Small intestine (tissue), 7 donors: ENCODE measurements at regions not wholly inside any gene's neighbourhood (a gene's known extent, or its start where the extent isn't known, plus 50 kb on each side); places are given as distances from the start of the nearest gene placed in this dataset.

ENCODE experiments used
- DNase-seq, 2 donors: peaks; one replicate each; pipeline versions ENCODE4 v3.0.0 to v3.0.0-alpha.2; 2013
- FAIRE-seq: peaks from 2 replicates; lab custom pipeline; 2012; peaks lifted over from hg19 to GRCh38; lab: Jason Lieb, UNC
- H3K27ac ChIP-seq, 3 donors: one replicate each; pipeline ENCODE4 v1.5.1; 2013; ENCODE audit warnings: low read length in 2 of 3, mild to moderate bottlenecking in 2 of 3, control low read depth in 1 of 3, inconsistent platforms in 1 of 3, low read depth in 1 of 3, moderate library complexity in 1 of 3
- H3K27me3 ChIP-seq, 3 donors: one replicate each; pipeline ENCODE4 v1.6.1; 2013; ENCODE audit warnings: low read length in 3 of 3, inconsistent platforms in 1 of 3; ENCODE audit not compliant: control insufficient read depth in 3 of 3, insufficient read depth in 3 of 3
- H3K36me3 ChIP-seq, 3 donors: one replicate each; pipeline ENCODE4 v1.6.1; 2013; ENCODE audit warnings: low read length in 3 of 3, inconsistent platforms in 1 of 3, low read depth in 1 of 3, mild to moderate bottlenecking in 1 of 3, moderate library complexity in 1 of 3; ENCODE audit not compliant: control insufficient read depth in 3 of 3, insufficient read depth in 2 of 3
- H3K4me1 ChIP-seq, 3 donors: one replicate each; pipeline ENCODE4 v1.6.1; 2013; ENCODE audit warnings: low read length in 2 of 3, inconsistent platforms in 1 of 3, low read depth in 1 of 3, mild to moderate bottlenecking in 1 of 3, moderate library complexity in 1 of 3; ENCODE audit not compliant: control insufficient read depth in 3 of 3, insufficient read depth in 2 of 3
- H3K4me3 ChIP-seq, 3 donors: one replicate each; pipeline ENCODE4 v1.5.1; 2013; ENCODE audit warnings: low read length in 3 of 3, control low read depth in 1 of 3, inconsistent platforms in 1 of 3, low read depth in 1 of 3, mild to moderate bottlenecking in 1 of 3, moderate library complexity in 1 of 3
- H3K9me3 ChIP-seq, 2 donors: one replicate each; pipeline ENCODE4 v1.6.1; 2013; ENCODE audit warnings: low read depth in 1 of 2, low read length in 1 of 2; ENCODE audit not compliant: control insufficient read depth in 2 of 2, insufficient read depth in 1 of 2
- WGBS, 3 donors: extraction: QIAGEN DNeasy Blood & Tissue Kit; methylation state at CpG; one replicate each; pipeline ENCODE4 v1.1.7; 2013; 5-methylcytosine and 5-hydroxymethylcytosine counted together
- donor health status: healthy with polysubstance abuse.
- donor health status: control.
- donor health status: control.
- donor health status: Bipolar disorder and iron deficiency.
- donor health status: healthy.

DNA sequence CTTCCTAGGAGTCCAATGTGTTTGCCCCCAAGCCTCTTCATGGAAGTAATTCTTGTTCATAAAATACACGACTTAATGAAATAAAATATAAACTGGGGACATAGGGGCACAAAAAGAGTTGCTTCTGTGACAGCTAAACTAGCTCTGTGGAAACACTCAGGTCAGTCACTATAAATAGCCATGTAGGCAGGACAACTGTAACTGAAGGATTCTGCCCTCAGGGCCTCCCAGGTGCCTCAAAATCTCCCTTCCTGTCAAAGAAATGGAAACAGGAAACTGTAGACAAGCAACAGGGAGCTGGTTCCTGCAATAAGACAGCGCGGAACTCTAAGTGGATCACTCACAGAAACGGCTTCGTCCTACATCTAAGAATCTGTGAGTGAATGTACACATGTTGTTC lies 178.1 kb upstream of the ZFHX3 start:
- no peak overlapping the region for H3K27ac ChIP-seq
- WGBS, 3 donors = 82 to 93% (median 87%) methylated on average over 5 of the region's 5 CpGs
- no peak overlapping the region for H3K4me3 ChIP-seq
- no peaks in the 10 kb centered on the region for H3K9me3 ChIP-seq
- H3K36me3 ChIP-seq = no peaks in the 10 kb centered on the region
- H3K27me3 ChIP-seq = no peaks in the 10 kb centered on the region
- FAIRE-seq = no peak
- DNase-seq = no peak
- H3K4me1 ChIP-seq = no peaks in the 10 kb centered on the region

DNA sequence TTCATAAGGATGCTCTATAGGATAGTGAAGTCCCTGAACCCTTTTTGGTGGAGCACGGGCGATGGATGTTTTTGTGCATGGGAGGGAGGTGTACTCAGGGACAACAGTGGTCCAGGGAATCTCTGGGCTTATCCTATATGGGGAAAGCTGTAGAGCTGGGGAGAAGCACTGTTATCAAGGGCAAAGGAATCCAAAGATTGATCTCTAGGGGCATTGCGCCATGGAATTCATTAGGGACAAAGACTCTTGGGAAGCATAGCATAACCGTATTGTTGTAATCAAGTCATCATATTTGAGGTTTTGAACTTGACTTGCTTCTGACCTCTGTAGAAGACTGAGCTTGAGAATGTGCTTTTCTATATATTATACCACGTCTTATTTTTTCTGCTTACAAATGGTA lies 172.9 kb upstream of the ZFHX3 start:
- no peak overlapping the region for H3K4me3 ChIP-seq
- H3K36me3 ChIP-seq = no peaks in the 10 kb centered on the region
- H3K4me1 ChIP-seq = no peaks in the 10 kb centered on the region
- FAIRE-seq (no peak), DNase-seq (no peak)
- WGBS, 3 donors = 84 to 88% (median 86%) methylated on average over 5 of the region's 5 CpGs
- no peak overlapping the region for H3K27ac ChIP-seq
- H3K9me3 ChIP-seq = peaks cover 0 to 4% of the 10 kb centered on the region in 2 donors
- H3K27me3 ChIP-seq = no peaks in the 10 kb centered on the region

DNA sequence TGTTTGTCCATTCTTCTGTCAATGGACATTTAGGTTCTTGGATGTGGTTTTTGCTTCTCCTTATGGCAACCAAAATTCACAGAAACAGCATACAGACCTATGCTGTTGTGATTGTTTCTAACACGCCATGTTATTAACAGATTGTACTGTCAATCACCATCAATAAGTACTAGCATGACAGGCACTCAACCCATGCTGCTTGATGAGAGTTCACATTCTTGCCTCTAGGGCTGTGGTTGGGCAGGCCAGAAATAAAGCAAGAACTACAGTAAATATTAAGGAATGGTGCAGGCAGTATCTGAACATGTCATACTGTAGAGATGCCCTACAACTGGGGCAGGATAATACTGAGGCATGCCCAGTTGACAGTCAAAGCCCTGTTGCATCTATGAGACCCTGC lies 171.2 kb upstream of the ZFHX3 start:
- H3K27ac ChIP-seq = no peak overlapping the region
- no peaks in the 10 kb centered on the region for H3K36me3 ChIP-seq
- no peak for FAIRE-seq
- H3K27me3 ChIP-seq = no peaks in the 10 kb centered on the region
- H3K9me3 ChIP-seq = peaks cover 0 to 6% of the 10 kb centered on the region in 2 donors
- 84 to 100% (median 97%) methylated on average over 1 of the region's 1 CpG for whole genome bisulfite sequencing, 3 donors
- no peaks in the 10 kb centered on the region for H3K4me1 ChIP-seq
- H3K4me3 ChIP-seq = no peak overlapping the region
- DNase-seq = no peak

DNA sequence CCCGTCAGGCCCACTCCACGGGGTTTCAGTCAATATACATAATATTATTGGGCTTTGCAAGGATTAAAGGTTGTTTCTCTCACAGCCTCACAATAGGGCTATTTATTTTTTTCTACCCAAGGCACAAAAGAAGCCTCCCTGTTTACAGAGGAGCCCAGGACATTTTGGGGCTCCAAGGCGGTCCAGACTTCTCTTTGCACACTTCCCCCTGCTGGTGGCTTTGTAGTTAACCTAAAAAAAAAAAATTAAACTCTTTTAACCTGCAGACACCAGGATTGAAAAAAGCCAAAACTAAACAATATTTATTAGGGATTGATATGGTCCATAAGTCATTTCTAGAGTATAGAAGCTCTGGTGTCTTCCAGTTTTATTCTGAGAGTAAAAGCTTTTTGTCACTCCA lies 169.7 kb upstream of the ZFHX3 start:
- 67 to 79% (median 78%) methylated on average over 3 of the region's 3 CpGs for WGBS, 3 donors
- H3K4me1 ChIP-seq = no peaks in the 10 kb centered on the region
- FAIRE-seq = no peak
- no peaks in the 10 kb centered on the region for H3K36me3 ChIP-seq
- no peak overlapping the region for H3K27ac ChIP-seq
- no peak for DNase-seq
- peaks cover 0 to 6% of the 10 kb centered on the region in 2 donors for H3K9me3 ChIP-seq
- H3K4me3 ChIP-seq = no peak overlapping the region
- H3K27me3 ChIP-seq = no peaks in the 10 kb centered on the region

DNA sequence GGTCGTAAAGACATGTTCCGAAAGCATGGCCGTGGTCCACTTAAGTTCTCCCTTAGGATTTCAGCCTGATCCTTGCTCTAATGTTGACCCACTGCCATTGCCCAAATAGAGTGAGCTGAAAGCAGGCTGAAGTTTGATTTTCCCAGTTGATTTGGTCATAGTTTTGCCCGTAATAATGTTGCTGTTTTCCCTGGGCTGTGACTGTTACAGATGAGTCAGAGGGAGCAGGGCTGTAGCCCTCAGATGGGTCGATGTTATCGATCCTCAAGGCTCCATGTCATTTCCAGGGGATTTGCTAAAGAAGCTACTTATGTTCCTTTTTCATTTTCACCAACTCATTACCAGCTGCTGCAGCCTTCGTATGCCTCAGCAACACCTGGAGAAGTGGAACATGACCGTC lies 169.0 kb upstream of the ZFHX3 start:
- no peak overlapping the region for H3K27ac ChIP-seq
- H3K9me3 ChIP-seq = peaks cover 0 to 6% of the 10 kb centered on the region in 2 donors
- no peak overlapping the region for H3K4me3 ChIP-seq
- H3K4me1 ChIP-seq = no peaks in the 10 kb centered on the region
- H3K36me3 ChIP-seq = no peaks in the 10 kb centered on the region
- FAIRE-seq (no peak), DNase-seq (no peak)
- no peaks in the 10 kb centered on the region for H3K27me3 ChIP-seq
- WGBS, 3 donors = 85 to 94% (median 88%) methylated on average over 8 of the region's 8 CpGs

DNA sequence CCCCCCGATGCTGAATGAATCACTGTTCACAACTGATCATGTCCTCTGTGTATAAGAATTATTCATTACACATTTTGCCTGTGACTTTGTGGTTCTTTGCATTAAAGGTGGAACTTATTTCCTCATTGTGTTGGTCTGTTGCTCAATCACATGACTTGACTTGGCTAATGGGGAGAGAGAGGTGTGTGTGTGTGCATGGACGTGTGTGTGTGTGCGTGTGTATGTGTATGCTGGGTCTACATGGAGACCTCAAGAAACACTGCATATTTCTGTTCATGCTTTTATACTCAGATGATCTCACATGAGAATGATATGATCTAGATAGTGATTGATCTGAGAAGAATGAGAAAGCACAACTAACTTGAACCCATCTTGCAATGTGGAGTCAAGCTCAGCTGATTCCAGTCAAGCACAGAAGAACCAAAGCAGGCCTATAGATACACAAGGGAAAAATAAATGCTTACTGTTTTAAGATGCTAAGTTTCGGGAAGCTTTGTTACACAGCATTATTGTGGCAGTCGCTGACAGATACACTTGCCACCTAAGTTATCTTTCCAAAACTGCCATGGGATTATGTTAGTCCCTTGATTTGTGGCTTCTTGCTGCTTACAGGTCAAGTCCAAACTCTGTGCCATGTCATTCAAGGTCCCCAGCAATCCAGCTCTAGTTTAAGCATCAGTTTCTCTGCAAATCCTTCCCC lies 167.9 kb upstream of the ZFHX3 start:
- Histone ChIP-seq H3K4me3 (no peak overlapping the region), H3K27me3 (no peaks in the 10 kb centered on the region), H3K9me3 (peaks cover 0 to 6% of the 10 kb centered on the region in 2 donors), H3K27ac (no peak overlapping the region), H3K36me3 (no peaks in the 10 kb centered on the region), H3K4me1 (no peaks in the 10 kb centered on the region)
- FAIRE-seq (no peak), DNase-seq (no peak)
- 87 to 97% (median 91%) methylated on average over 5 of the region's 5 CpGs for WGBS, 3 donors

DNA sequence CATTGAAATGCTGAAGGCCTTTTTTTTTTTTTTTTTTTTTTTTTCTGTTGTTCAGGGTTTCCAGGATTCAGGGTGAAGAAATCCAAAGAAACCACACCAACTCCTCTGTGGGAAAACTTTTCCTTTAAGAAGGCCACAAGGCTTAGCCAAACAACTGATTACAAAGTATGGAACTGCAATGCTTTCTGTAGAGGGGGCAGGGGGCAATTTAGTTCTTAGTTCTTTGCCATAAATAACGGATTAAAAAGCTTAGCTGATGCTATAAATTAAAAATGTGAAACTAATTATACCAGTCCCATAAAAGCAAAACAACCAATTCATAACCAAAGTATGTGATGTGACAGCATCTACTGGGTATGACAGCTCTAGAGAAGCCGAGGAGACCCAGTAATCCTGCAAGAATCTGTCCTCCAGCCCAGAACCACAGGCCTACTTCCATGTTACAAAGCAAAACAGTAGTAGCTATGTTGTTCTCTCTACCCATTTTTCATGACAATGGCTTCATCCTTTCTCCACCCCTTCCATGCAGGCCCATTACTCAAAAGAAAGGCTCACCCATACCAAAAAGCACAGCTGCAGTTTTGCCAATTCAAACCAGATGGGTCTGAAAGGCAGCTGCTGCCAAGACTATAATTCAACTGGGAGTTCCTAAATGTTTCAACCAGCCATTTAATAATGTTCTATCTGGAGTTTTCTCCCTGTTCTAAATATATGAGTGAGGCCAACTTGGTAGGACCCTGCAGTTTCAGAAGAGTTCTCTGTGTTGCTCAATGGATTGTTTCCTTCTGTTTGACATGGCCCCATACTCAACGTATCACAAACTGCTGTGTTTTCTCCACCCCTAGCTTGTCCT lies 167.1 kb upstream of the ZFHX3 start:
- Histone ChIP-seq H3K4me3 (no peak overlapping the region), H3K4me1 (no peaks in the 10 kb centered on the region), H3K36me3 (no peaks in the 10 kb centered on the region), H3K9me3 (peaks cover 0 to 6% of the 10 kb centered on the region in 2 donors), H3K27ac (no peak overlapping the region), H3K27me3 (no peaks in the 10 kb centered on the region)
- DNase-seq = no peak
- FAIRE-seq = no peak
- 74 to 91% (median 81%) methylated on average over 3 of the region's 3 CpGs for WGBS, 3 donors

DNA sequence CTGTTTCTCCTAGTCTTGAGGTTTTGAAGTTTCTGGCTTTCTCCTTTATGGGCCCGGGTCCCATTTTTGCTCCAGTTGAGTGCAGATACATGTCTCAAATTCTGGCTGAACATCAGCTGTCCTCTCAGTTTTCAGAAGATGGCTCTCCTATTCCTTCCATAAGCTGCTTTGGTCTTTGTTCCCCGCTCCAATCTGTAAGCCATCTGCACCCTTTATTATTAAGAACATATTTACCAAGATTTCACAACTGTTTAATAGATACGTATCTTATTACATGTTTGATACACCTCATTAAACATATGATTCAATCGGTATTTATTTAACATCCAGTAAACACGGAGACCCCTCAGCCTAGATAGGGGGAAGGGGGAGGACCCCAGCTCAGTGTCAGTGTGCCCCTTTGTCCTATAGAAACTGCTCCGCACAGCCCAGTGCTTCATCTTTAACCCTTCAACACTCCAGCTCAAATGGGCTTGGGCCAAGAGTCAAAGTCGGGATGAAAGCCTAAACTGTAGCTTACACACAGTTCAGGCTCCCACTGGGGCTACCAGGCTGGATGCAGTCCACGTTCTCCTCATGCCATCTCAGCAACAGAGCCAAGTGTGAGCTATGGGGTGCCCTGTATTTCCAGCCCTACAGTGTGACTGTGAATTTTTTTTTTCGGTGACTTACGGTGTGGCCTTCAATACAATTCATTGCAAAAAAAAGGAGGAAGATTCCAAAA lies 166.0 kb upstream of the ZFHX3 start:
- H3K27me3 ChIP-seq = no peaks in the 10 kb centered on the region
- FAIRE-seq (no peak), DNase-seq (no peak)
- peaks cover 0 to 9% of the 10 kb centered on the region in 2 donors for H3K9me3 ChIP-seq
- 74 to 83% (median 81%) methylated on average over 10 of the region's 10 CpGs for WGBS, 3 donors
- no peaks in the 10 kb centered on the region for H3K36me3 ChIP-seq
- no peak overlapping the region for H3K4me3 ChIP-seq
- no peaks in the 10 kb centered on the region for H3K4me1 ChIP-seq
- H3K27ac ChIP-seq = no peak overlapping the region
